ENCODE measurements at regions not wholly inside any gene's neighbourhood (a gene's known extent, or its start where the extent isn't known, plus 50 kb on each side); places are given as distances from the start of the nearest gene placed in this dataset.
"Not testable (repeated sequence)": the region's sequence is repeated elsewhere in the genome, so short reads cannot be mapped to it uniquely, and the experiment has no call there.

- H3K36me3 ChIP-seq (ENCODE audit: insufficient read depth, low read length) = no peaks in the 10 kb centered on the region
- H3K79me2 ChIP-seq (ENCODE audit: insufficient read depth, low read length) = no peaks in the 10 kb centered on the region
- TF ChIP-seq CTCF (IDR thresholded peaks at IDR 0.05; ENCODE audit: low read length) = no peak
- no peak for TF ChIP-seq EZH2 (IDR thresholded peaks at IDR 0.05; ENCODE audit: borderline replicate concordance, low read length)
Observed at GRCh38 chr1:119253366-119253765, 112.9 kb upstream of the WARS2 start.

DNA sequence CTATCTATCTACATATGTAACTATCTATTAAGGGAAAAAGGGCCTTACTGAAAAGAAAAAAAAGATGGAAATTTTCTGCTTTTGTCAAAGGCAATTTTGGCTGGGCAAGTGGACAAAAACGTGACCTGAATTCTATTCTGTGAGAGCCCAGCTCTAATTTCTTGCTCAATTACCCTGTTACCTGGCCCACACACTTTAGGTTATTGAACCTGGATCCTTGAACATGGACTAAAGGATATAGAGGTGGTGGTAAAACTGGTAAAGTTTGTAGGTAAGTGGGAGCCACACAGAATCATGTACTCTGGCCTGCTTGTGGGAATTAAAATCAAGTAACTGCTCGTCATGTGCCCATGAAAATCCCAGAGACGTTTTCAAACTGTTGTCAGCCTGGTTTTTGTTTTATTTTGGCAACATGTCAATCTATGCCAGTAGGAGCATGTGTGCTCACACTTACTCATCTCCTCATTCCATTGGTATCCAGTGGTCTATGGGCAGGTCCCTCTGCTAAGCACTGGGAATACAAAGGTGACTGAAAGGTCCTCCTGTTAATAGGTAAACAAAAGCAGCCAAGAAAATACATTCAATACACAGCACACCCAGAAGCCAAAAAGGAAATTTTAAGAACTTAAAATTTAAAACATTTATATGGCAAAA, 113.7 kb upstream of the WARS2 start:
- H3K27ac ChIP-seq (ENCODE audit: low read depth, low read length, poor library complexity, severe bottlenecking) = no peak overlapping the region

More at GRCh38 chr1:119253366-119253765, 112.9 kb upstream of the WARS2 start:
- H3K27ac ChIP-seq (ENCODE audit: low read depth, low read length, poor library complexity, severe bottlenecking) = no peak overlapping the region
- no peaks in the 10 kb centered on the region for H3K9me2 ChIP-seq (ENCODE audit: low read depth, low read length)
- no peak overlapping the region for H3K4me2 ChIP-seq (ENCODE audit: low read length)
- H4K20me1 ChIP-seq (ENCODE audit: insufficient read depth, low read length) = no peaks in the 10 kb centered on the region
- H3K9me3 ChIP-seq (ENCODE audit: low read length) = no peaks in the 10 kb centered on the region
- no peaks in the 10 kb centered on the region for H3F3A ChIP-seq (ENCODE audit: insufficient read depth, low read length)
- no peak overlapping the region for H3K9ac ChIP-seq (ENCODE audit: low read length)
- H2AFZ ChIP-seq (ENCODE audit: low read length) = no peak overlapping the region
- H3K27me3 ChIP-seq (ENCODE audit: insufficient read depth, low read length) = no peaks in the 10 kb centered on the region
- no peak overlapping the region for H3K4me3 ChIP-seq (ENCODE audit: low read depth, low read length, poor library complexity, severe bottlenecking)
- H3K4me1 ChIP-seq (ENCODE audit: insufficient read depth, low read length, severe bottlenecking) = no peaks in the 10 kb centered on the region

GRCh38 chr1:119256089-119256488, 112.5 kb upstream of the HAO2 start:
- H4K20me1 ChIP-seq (ENCODE audit: insufficient read depth, low read length); H3K9me2 ChIP-seq (ENCODE audit: low read depth, low read length); H3F3A ChIP-seq (ENCODE audit: insufficient read depth, low read length); H3K27me3 ChIP-seq (ENCODE audit: insufficient read depth, low read length); H3K27ac ChIP-seq (ENCODE audit: low read depth, low read length, poor library complexity, severe bottlenecking); H3K4me3 ChIP-seq (ENCODE audit: low read depth, low read length, poor library complexity, severe bottlenecking); H3K36me3 ChIP-seq (ENCODE audit: insufficient read depth, low read length); H3K9ac ChIP-seq (ENCODE audit: low read length); H2AFZ ChIP-seq (ENCODE audit: low read length); H3K4me1 ChIP-seq (ENCODE audit: insufficient read depth, low read length, severe bottlenecking); H3K4me2 ChIP-seq (ENCODE audit: low read length); H3K79me2 ChIP-seq (ENCODE audit: insufficient read depth, low read length); H3K9me3 ChIP-seq (ENCODE audit: low read length): not testable (repeated sequence)

More for the DNA sequence above, 113.7 kb upstream of the WARS2 start:
- TF ChIP-seq EZH2 (IDR thresholded peaks at IDR 0.05; ENCODE audit: borderline replicate concordance, low read length) (no peak), CTCF (IDR thresholded peaks at IDR 0.05; ENCODE audit: low read length) (no peak)
- Histone ChIP-seq H3K4me3 (ENCODE audit: low read depth, low read length, poor library complexity, severe bottlenecking) (no peak overlapping the region), H3K79me2 (ENCODE audit: insufficient read depth, low read length) (no peaks in the 10 kb centered on the region), H3K27me3 (ENCODE audit: insufficient read depth, low read length) (no peaks in the 10 kb centered on the region), H3K4me1 (ENCODE audit: insufficient read depth, low read length, severe bottlenecking) (no peaks in the 10 kb centered on the region), H3K9ac (ENCODE audit: low read length) (no peak overlapping the region), H3K9me3 (ENCODE audit: low read length) (no peaks in the 10 kb centered on the region), H2AFZ (ENCODE audit: low read length) (no peak overlapping the region), H3K9me2 (ENCODE audit: low read depth, low read length) (no peaks in the 10 kb centered on the region), H4K20me1 (ENCODE audit: insufficient read depth, low read length) (no peaks in the 10 kb centered on the region), H3K4me2 (ENCODE audit: low read length) (no peak overlapping the region), H3F3A (ENCODE audit: insufficient read depth, low read length) (no peaks in the 10 kb centered on the region), H3K36me3 (ENCODE audit: insufficient read depth, low read length) (no peaks in the 10 kb centered on the region)

GRCh38 chr1:119260506-119260905, 108.1 kb upstream of the HAO2 start:
- Histone ChIP-seq H3K4me1 (ENCODE audit: insufficient read depth, low read length, severe bottlenecking) (no peaks in the 10 kb centered on the region), H3K9me3 (ENCODE audit: low read length) (no peaks in the 10 kb centered on the region), H3K9me2 (ENCODE audit: low read depth, low read length) (no peaks in the 10 kb centered on the region), H2AFZ (ENCODE audit: low read length) (no peak overlapping the region), H4K20me1 (ENCODE audit: insufficient read depth, low read length) (no peaks in the 10 kb centered on the region), H3K4me2 (ENCODE audit: low read length) (no peak overlapping the region), H3K27ac (ENCODE audit: low read depth, low read length, poor library complexity, severe bottlenecking) (no peak overlapping the region), H3K27me3 (ENCODE audit: insufficient read depth, low read length) (no peaks in the 10 kb centered on the region; the same call in 1 of the 2 replicates), H3F3A (ENCODE audit: insufficient read depth, low read length) (no peaks in the 10 kb centered on the region), H3K9ac (ENCODE audit: low read length) (no peak overlapping the region), H3K79me2 (ENCODE audit: insufficient read depth, low read length) (no peaks in the 10 kb centered on the region), H3K36me3 (ENCODE audit: insufficient read depth, low read length) (no peaks in the 10 kb centered on the region), H3K4me3 (ENCODE audit: low read depth, low read length, poor library complexity, severe bottlenecking) (no peak overlapping the region)
- TF ChIP-seq EZH2 (IDR thresholded peaks at IDR 0.05; ENCODE audit: borderline replicate concordance, low read length) (no peak), CTCF (IDR thresholded peaks at IDR 0.05; ENCODE audit: low read length) (no peak)
